GM23338 (cell line): ENCODE measurements at regions not wholly inside any gene's neighbourhood (a gene's known extent, or its start where the extent isn't known, plus 50 kb on each side); places are given as distances from the start of the nearest gene placed in this dataset.

ENCODE experiments used
- ATAC-seq: fragments of 200-7000 bp; cut with Tn5 transposase; 3 replicates; pipeline ENCODE4 v1.9.1; 2020
- DNase-seq: peaks from one replicate; pipeline ENCODE4 v3.0.0-alpha.2; 2015; ENCODE audit warnings: low spot score
- H2AFZ ChIP-seq: fragments of 200-600 bp; sonication (generic); 2 replicates; pipeline ENCODE4 v1.8.0; 2016; ENCODE audit warnings: antibody characterized with exemption, mild to moderate bottlenecking, moderate library complexity
- H3F3A ChIP-seq: fragments of 200-600 bp; sonication (generic); replicated peaks from 2 replicates; pipeline ENCODE4 v1.8.0; 2017; ENCODE audit warnings: antibody characterized with exemption, mixed run types, low read depth
- H3K27ac ChIP-seq: fragments of 200-600 bp; sonication (generic); 2 replicates; pipeline ENCODE4 v1.6.1; 2016; ENCODE audit warnings: low read depth
- H3K27me3 ChIP-seq: fragments of 200-600 bp; sonication (generic); 2 replicates; pipeline ENCODE4 v1.8.0; 2016; ENCODE audit warnings: mild to moderate bottlenecking, mixed run types, moderate library complexity; ENCODE audit not compliant: insufficient read depth
- H3K36me3 ChIP-seq: fragments of 200-600 bp; sonication (generic); 2 replicates; pipeline ENCODE4 v1.8.0; 2016; ENCODE audit warnings: mild to moderate bottlenecking; ENCODE audit not compliant: insufficient read depth
- H3K4me1 ChIP-seq: fragments of 200-600 bp; sonication (generic); 2 replicates; pipeline ENCODE4 v1.8.0; 2016; ENCODE audit warnings: mild to moderate bottlenecking, moderate library complexity; ENCODE audit not compliant: insufficient read depth
- H3K4me2 ChIP-seq: fragments of 200-600 bp; sonication (generic); 2 replicates; pipeline ENCODE4 v1.7.1; 2017; ENCODE audit warnings: mixed run types
- H3K4me3 ChIP-seq: fragments of 200-600 bp; sonication (generic); 2 replicates; pipeline ENCODE4 v1.6.1; 2016; ENCODE audit warnings: mixed run types
- H3K79me2 ChIP-seq: fragments of 200-600 bp; sonication (generic); replicated peaks from 2 replicates; pipeline ENCODE4 v1.8.0; 2017; ENCODE audit warnings: mild to moderate bottlenecking; ENCODE audit not compliant: insufficient read depth
- H3K9me2 ChIP-seq: fragments of 200-600 bp; sonication (generic); 2 replicates; pipeline ENCODE4 v1.8.0; 2017; ENCODE audit not compliant: insufficient read depth
- H4K20me1 ChIP-seq: fragments of 200-600 bp; sonication (generic); replicated peaks from 2 replicates; pipeline ENCODE4 v1.8.0; 2017; ENCODE audit warnings: mild to moderate bottlenecking; ENCODE audit not compliant: insufficient read depth
- H3K27ac Mint-ChIP-seq: 2 replicates; pipeline ENCODE4 v1.8.0; 2020; ENCODE audit warnings: inconsistent platforms, mild to moderate bottlenecking, moderate library complexity, mixed read lengths
- H3K27me3 Mint-ChIP-seq: 3 replicates; pipeline ENCODE4 v1.8.0; 2022; ENCODE audit warnings: low read depth, mild to moderate bottlenecking, moderate library complexity, mixed read lengths, inconsistent platforms; ENCODE audit not compliant: insufficient read depth, poor library complexity
- H3K36me3 Mint-ChIP-seq: 3 replicates; pipeline ENCODE4 v1.8.0; 2021; ENCODE audit warnings: low read depth, mild to moderate bottlenecking, inconsistent platforms, moderate library complexity, mixed read lengths
- H3K4me1 Mint-ChIP-seq: 3 replicates; pipeline ENCODE4 v1.8.0; 2020; ENCODE audit warnings: mild to moderate bottlenecking, inconsistent platforms, mixed read lengths
- H3K4me3 Mint-ChIP-seq: 3 replicates; pipeline ENCODE4 v1.8.0; 2021; ENCODE audit warnings: moderate library complexity, mild to moderate bottlenecking, inconsistent platforms, mixed read lengths
- H3K9me3 Mint-ChIP-seq: 3 replicates; pipeline ENCODE4 v1.8.0; 2020; ENCODE audit warnings: moderate library complexity, mild to moderate bottlenecking, inconsistent platforms, mixed read lengths
- CREB1 ChIP-seq: fragments of 250-450 bp; sonication (Bioruptor Pico); IDR thresholded peaks from 2 replicates; pipeline ENCODE4 v1.5.0; 2020; ENCODE audit warnings: low read depth, mild to moderate bottlenecking, moderate library complexity
- CTCF ChIP-seq, 2 experiments: fragments of 200-600 bp in 1 of 2; sonication (generic) in 1 of 2; conservative IDR thresholded peaks; 2 replicates each; pipeline versions ENCODE4 v1.5.1 to v1.6.1; 2016 to 2017; ENCODE audit warnings: antibody characterized with exemption in 2 of 2, low read depth in 2 of 2, mild to moderate bottlenecking in 2 of 2, moderate library complexity in 1 of 2
- ETS1 ChIP-seq: IDR thresholded peaks from 2 replicates; pipeline ENCODE4 v1.6.1; 2016; ENCODE audit warnings: antibody characterized with exemption
- EZH2 ChIP-seq: fragments of 200-600 bp; sonication (generic); IDR thresholded peaks from one replicate; pipeline ENCODE4 v1.8.0; 2017; ENCODE audit warnings: antibody characterized with exemption, mild to moderate bottlenecking, low read depth; ENCODE audit not compliant: unreplicated experiment
- EZH2phosphoT487 ChIP-seq: fragments of 200-600 bp; sonication (generic); IDR thresholded peaks from one replicate; pipeline ENCODE4 v1.8.1; 2018; ENCODE audit warnings: antibody characterized with exemption; ENCODE audit not compliant: unreplicated experiment
- NANOG ChIP-seq: IDR thresholded peaks from 2 replicates; pipeline ENCODE4 v1.6.1; 2016; ENCODE audit warnings: antibody characterized with exemption, borderline replicate concordance
- POLR2AphosphoS5 ChIP-seq: IDR thresholded peaks from 2 replicates; pipeline ENCODE4 v1.6.1; 2016; ENCODE audit warnings: antibody characterized with exemption, low read depth
- REST ChIP-seq: IDR thresholded peaks from one replicate; pipeline ENCODE4 v1.6.1; 2018; ENCODE audit warnings: antibody characterized with exemption; ENCODE audit not compliant: unreplicated experiment
- STAT1 ChIP-seq: IDR thresholded peaks from one replicate; pipeline ENCODE4 v1.6.1; 2016; ENCODE audit warnings: antibody characterized with exemption; ENCODE audit not compliant: unreplicated experiment
- ZNF331 ChIP-seq: fragments of 250-450 bp; sonication (Bioruptor Pico); IDR thresholded peaks from 2 replicates; pipeline ENCODE4 v1.5.0; 2020; ENCODE audit warnings: low read depth, mild to moderate bottlenecking, moderate library complexity
- ZNF462 ChIP-seq: fragments of 250-450 bp; sonication (Bioruptor Pico); IDR thresholded peaks from 2 replicates; pipeline ENCODE4 v1.5.0; 2020; ENCODE audit warnings: mild to moderate bottlenecking, moderate library complexity

GRCh38 chr18:2387588-2387987, 183.7 kb downstream of the METTL4 start (continued):
- TF ChIP-seq ZNF462 (CRISPR knock-in tag) (no peak), CTCF (conservative IDR thresholded peaks at IDR 0.05; ENCODE audit: low read depth in 2 of 2) (no peak), POLR2AphosphoS5 (no peak), STAT1 (no peak)

- no peak overlapping the region for H2AFZ ChIP-seq
- H3K27me3 Mint-ChIP-seq, result no peaks in the 10 kb centered on the region
- H3K27me3 ChIP-seq, result no peaks in the 10 kb centered on the region
- H3K4me2 ChIP-seq, result no peak overlapping the region
- H3K4me1 ChIP-seq, result no peaks in the 10 kb centered on the region
- H3K27ac ChIP-seq, result no peak overlapping the region
- no peaks in the 10 kb centered on the region for H3K36me3 ChIP-seq
- H3K9me2 ChIP-seq, result no peaks in the 10 kb centered on the region
- H3K36me3 Mint-ChIP-seq, result peaks cover 4% of the 10 kb centered on the region; the same call in 1 of the 3 replicates
- no peaks in the 10 kb centered on the region for H4K20me1 ChIP-seq
- no peak overlapping the region for H3K4me3 ChIP-seq
- H3K4me3 Mint-ChIP-seq, result no peak overlapping the region
- H3K9me3 Mint-ChIP-seq, result peaks cover 23% of the 10 kb centered on the region; the same call in 2 of the 3 replicates
- H3K79me2 ChIP-seq, result no peaks in the 10 kb centered on the region
- DNase-seq (no peak), ATAC-seq (no peak)
- H3K4me1 Mint-ChIP-seq, result peaks cover 7% of the 10 kb centered on the region; the same call in 2 of the 3 replicates
- H3F3A ChIP-seq, result no peaks in the 10 kb centered on the region
- H3K27ac Mint-ChIP-seq, result peak overlapping the region; percentile 55; the same call in 1 of the 2 replicates
- TF ChIP-seq EZH2phosphoT487 (no peak), CREB1 (no peak), ZNF331 (CRISPR knock-in tag) (no peak), STAT1 (no peak), ETS1 (no peak), REST (no peak), NANOG (no peak), POLR2AphosphoS5 (no peak), EZH2 (no peak)
These were observed 181.1 kb downstream of the METTL4 start for GRCh38 chr18:2390158-2390557.
